Tibial nerve (tissue), 3 donors: ENCODE measurements at regions not wholly inside any gene's neighbourhood (a gene's known extent, or its start where the extent isn't known, plus 50 kb on each side); places are given as distances from the start of the nearest gene placed in this dataset.
"Not testable (repeated sequence)": the region's sequence is repeated elsewhere in the genome, so short reads cannot be mapped to it uniquely, and the experiment has no call there.

Source experiments
- CTCF ChIP-seq, 5 experiments: fragments of 200-600 bp in 3 of 5; fragments of 450-650 bp in 2 of 5; sonication (generic) in 3 of 5; IDR thresholded peaks; one replicate each; pipeline ENCODE4 v1.5.1; 2016 to 2019; ENCODE audit warnings: antibody characterized with exemption in 5 of 5, mild to moderate bottlenecking in 3 of 5, moderate library complexity in 2 of 5
- POLR2A ChIP-seq, 2 donors: fragments of 450-650 bp; IDR thresholded peaks; one replicate each; pipeline ENCODE4 v1.6.1; 2017; ENCODE audit warnings: antibody characterized with exemption in 2 of 2, mild to moderate bottlenecking in 2 of 2, moderate library complexity in 2 of 2

- TF ChIP-seq CTCF, POLR2A (IDR thresholded peaks at IDR 0.05): not testable (repeated sequence)
Measured at GRCh38 chr1:234787011-234787584, 177.1 kb upstream of the IRF2BP2 start.
